ENCODE measurements at regions not wholly inside any gene's neighbourhood (a gene's known extent, or its start where the extent isn't known, plus 50 kb on each side); places are given as distances from the start of the nearest gene placed in this dataset.

GRCh38 chr11:127972816-127973215 is 614.5 kb downstream of the ETS1 start:
- TF ChIP-seq CTCF (IDR thresholded peaks at IDR 0.05) = no peak
- ATAC-seq (ENCODE audit: low FRiP score) (no peak), DNase-seq (ENCODE audit: low spot score) (no peak)

- no peak for TF ChIP-seq CTCF (IDR thresholded peaks at IDR 0.05)
- no peak for DNase-seq (ENCODE audit: low spot score)
- no peak for ATAC-seq (ENCODE audit: low FRiP score)
These were observed 615.9 kb downstream of the ETS1 start for GRCh38 chr11:127971448-127971847.

GRCh38 chr11:127966821-127967220 is 620.5 kb downstream of the ETS1 start:
- no peak for TF ChIP-seq CTCF (IDR thresholded peaks at IDR 0.05)
- no peak for ATAC-seq (ENCODE audit: low FRiP score)

GRCh38 chr11:127965939-127966668 is 621.3 kb downstream of the ETS1 start:
- TF ChIP-seq CTCF (IDR thresholded peaks at IDR 0.05) = no peak
- ATAC-seq (ENCODE audit: low FRiP score) (peak; percentile 32), DNase-seq (ENCODE audit: low spot score) (no peak)

More at GRCh38 chr11:127966821-127967220, 620.5 kb downstream of the ETS1 start:
- DNase-seq (ENCODE audit: low spot score) = no peak

- ATAC-seq (ENCODE audit: low FRiP score) = no peak
- TF ChIP-seq CTCF (IDR thresholded peaks at IDR 0.05) = no peak
- no peak for DNase-seq (ENCODE audit: low spot score)
These were observed 624.9 kb downstream of the ETS1 start for GRCh38 chr11:127962416-127962815.

- no peak for DNase-seq (ENCODE audit: low spot score)
- TF ChIP-seq CTCF (IDR thresholded peaks at IDR 0.05) = no peak
- ATAC-seq (ENCODE audit: low FRiP score) = no peak
These were observed 637.2 kb downstream of the ETS1 start for GRCh38 chr11:127950162-127950561.

- ATAC-seq (ENCODE audit: low FRiP score) (peak; percentile 80), DNase-seq (ENCODE audit: low spot score) (no peak)
- TF ChIP-seq CTCF (IDR thresholded peaks at IDR 0.05) = no peak
These were observed 643.6 kb downstream of the ETS1 start for GRCh38 chr11:127943763-127944162.

Measured in omental fat pad (tissue), 3 donors.